Vagina (tissue), 2 donors: ENCODE measurements at regions not wholly inside any gene's neighbourhood (a gene's known extent, or its start where the extent isn't known, plus 50 kb on each side); places are given as distances from the start of the nearest gene placed in this dataset.

ENCODE experiments used
- DNase-seq, 2 donors: peaks; one replicate each; pipeline ENCODE4 v3.0.0-alpha.2; 2017; ENCODE audit errors: extremely low spot score in 2 of 2
- H3K27ac ChIP-seq: fragments of 200-600 bp; sonication (generic); one replicate; pipeline ENCODE4 v1.5.1; 2019
- H3K27me3 ChIP-seq: fragments of 200-600 bp; sonication (generic); one replicate; pipeline ENCODE4 v1.5.1; 2019
- H3K36me3 ChIP-seq, 2 donors: fragments of 200-600 bp; sonication (generic); one replicate each; pipeline ENCODE4 v1.5.1; 2017 to 2019
- H3K4me1 ChIP-seq: fragments of 200-600 bp; sonication (generic); one replicate; pipeline ENCODE4 v1.5.1; 2019
- H3K4me3 ChIP-seq, 2 donors: fragments of 200-600 bp; sonication (generic); 1 replicate in 1 of 2; 2 replicates in 1 of 2; pipeline ENCODE4 v1.5.1; 2016 to 2019
- H3K9me3 ChIP-seq: fragments of 200-600 bp; sonication (generic); one replicate; pipeline ENCODE4 v1.5.1; 2019
- intact Hi-C: fragments of 100-400 bp; cut with DNase I; formaldehyde crosslinking; loops from one replicate; pipeline ENCODE4 v1.15.1; 2023
- TF ChIP-seq, protein P1 (sequence below), 3 experiments: fragments of 450-650 bp in 2 of 3; fragments of 200-600 bp in 1 of 3; sonication (generic) in 1 of 3; IDR thresholded peaks; one replicate each; pipeline ENCODE4 v1.5.1; 2017 to 2019; ENCODE audit warnings: antibody characterized with exemption in 3 of 3, mild to moderate bottlenecking in 2 of 3, moderate library complexity in 2 of 3

DNA sequence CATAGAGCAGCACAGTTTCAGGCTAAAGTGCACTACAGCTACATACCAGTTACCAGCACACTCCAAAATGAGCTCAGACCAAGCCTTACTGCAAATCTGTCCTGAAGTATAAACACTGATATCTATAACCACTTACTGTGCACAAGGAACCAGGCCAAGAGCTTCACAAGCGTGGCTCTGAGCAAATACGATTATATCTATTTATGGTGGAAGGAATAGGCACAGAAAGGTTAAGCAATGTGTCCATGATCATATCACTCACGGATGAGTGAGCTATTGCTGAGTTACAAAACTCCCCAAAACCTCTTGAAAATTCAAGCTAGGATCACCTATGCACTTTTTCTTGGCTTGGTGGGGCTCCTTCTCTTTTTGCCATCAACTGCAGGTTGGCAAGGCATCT lies 84.9 kb downstream of the GPAM start:
- DNase-seq, result no peak
- Histone ChIP-seq H3K27ac (no peak overlapping the region), H3K9me3 (no peaks in the 10 kb centered on the region), H3K4me1 (no peaks in the 10 kb centered on the region), H3K36me3 (no peaks in the 10 kb centered on the region), H3K4me3 (no peak overlapping the region), H3K27me3 (no peaks in the 10 kb centered on the region)
- TF ChIP-seq, protein P1, sequence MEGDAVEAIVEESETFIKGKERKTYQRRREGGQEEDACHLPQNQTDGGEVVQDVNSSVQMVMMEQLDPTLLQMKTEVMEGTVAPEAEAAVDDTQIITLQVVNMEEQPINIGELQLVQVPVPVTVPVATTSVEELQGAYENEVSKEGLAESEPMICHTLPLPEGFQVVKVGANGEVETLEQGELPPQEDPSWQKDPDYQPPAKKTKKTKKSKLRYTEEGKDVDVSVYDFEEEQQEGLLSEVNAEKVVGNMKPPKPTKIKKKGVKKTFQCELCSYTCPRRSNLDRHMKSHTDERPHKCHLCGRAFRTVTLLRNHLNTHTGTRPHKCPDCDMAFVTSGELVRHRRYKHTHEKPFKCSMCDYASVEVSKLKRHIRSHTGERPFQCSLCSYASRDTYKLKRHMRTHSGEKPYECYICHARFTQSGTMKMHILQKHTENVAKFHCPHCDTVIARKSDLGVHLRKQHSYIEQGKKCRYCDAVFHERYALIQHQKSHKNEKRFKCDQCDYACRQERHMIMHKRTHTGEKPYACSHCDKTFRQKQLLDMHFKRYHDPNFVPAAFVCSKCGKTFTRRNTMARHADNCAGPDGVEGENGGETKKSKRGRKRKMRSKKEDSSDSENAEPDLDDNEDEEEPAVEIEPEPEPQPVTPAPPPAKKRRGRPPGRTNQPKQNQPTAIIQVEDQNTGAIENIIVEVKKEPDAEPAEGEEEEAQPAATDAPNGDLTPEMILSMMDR (IDR thresholded peaks at IDR 0.05), result no peak
- intact Hi-C loops, result no loop called here
